Stimulated activated naive CD8-positive, alpha-beta T cell treated with anti-CD3 and anti-CD28 coated beads, Interleukin-15, amount 100 ng/mL, for 72 hours (primary cell): ENCODE measurements at regions not wholly inside any gene's neighbourhood (a gene's known extent, or its start where the extent isn't known, plus 50 kb on each side); places are given as distances from the start of the nearest gene placed in this dataset.

Experiments
- ATAC-seq: fragments of 150-1000 bp; cut with Tn5 transposase; 2 replicates; pipeline ENCODE4 v1.10.0; 2021; ENCODE audit warnings: mild to moderate bottlenecking, moderate library complexity
- DNase-seq, 2 donors: peaks; one replicate each; pipeline ENCODE4 v3.0.0; 2021 to 2022
- H3K27ac Mint-ChIP-seq, 2 donors: one replicate each; pipeline ENCODE4 v1.8.0; 2022; ENCODE audit warnings: mild to moderate bottlenecking in 2 of 2, mixed read lengths in 2 of 2, moderate library complexity in 2 of 2
- H3K27me3 Mint-ChIP-seq: one replicate; pipeline ENCODE4 v1.8.0; 2022; ENCODE audit warnings: mixed read lengths
- H3K4me1 Mint-ChIP-seq: one replicate; pipeline ENCODE4 v1.8.0; 2022; ENCODE audit warnings: mild to moderate bottlenecking, mixed read lengths
- H3K4me3 Mint-ChIP-seq, 2 donors: one replicate each; pipeline ENCODE4 v1.8.0; 2022; ENCODE audit warnings: mild to moderate bottlenecking in 2 of 2, mixed read lengths in 2 of 2, moderate library complexity in 1 of 2
- H3K9me3 Mint-ChIP-seq, 2 donors: one replicate each; pipeline ENCODE4 v1.8.0; 2022; ENCODE audit warnings: mixed read lengths in 2 of 2

GRCh38 chr14:85359505-85359904, 170.4 kb upstream of the FLRT2 start:
- Mint-ChIP-seq H3K4me1 (no peaks in the 10 kb centered on the region), H3K27ac (no peak overlapping the region), H3K9me3 (peaks cover 0 to 9% of the 10 kb centered on the region in 2 donors), H3K4me3 (no peak overlapping the region), H3K27me3 (no peaks in the 10 kb centered on the region)
- ATAC-seq = no peak
- DNase-seq = no peak

- no peak for ATAC-seq
- H3K27me3 Mint-ChIP-seq = no peaks in the 10 kb centered on the region
- DNase-seq = no peak
- no peak overlapping the region for H3K27ac Mint-ChIP-seq
- H3K4me1 Mint-ChIP-seq = no peaks in the 10 kb centered on the region
- H3K9me3 Mint-ChIP-seq = peaks cover 0 to 8% of the 10 kb centered on the region in 2 donors
- H3K4me3 Mint-ChIP-seq = no peak overlapping the region
Measured at GRCh38 chr14:85363358-85363757, 166.6 kb upstream of the FLRT2 start.

- DNase-seq (no peak), ATAC-seq (no peak)
- Mint-ChIP-seq H3K4me1 (no peaks in the 10 kb centered on the region), H3K4me3 (no peak overlapping the region), H3K27ac (no peak overlapping the region), H3K9me3 (peaks cover 0 to 25% of the 10 kb centered on the region in 2 donors), H3K27me3 (no peaks in the 10 kb centered on the region)
Measured at GRCh38 chr14:85366226-85366625, 163.7 kb upstream of the FLRT2 start.

- peaks cover 0 to 6% of the 10 kb centered on the region in 2 donors for H3K9me3 Mint-ChIP-seq
- DNase-seq (no peak), ATAC-seq (no peak)
- no peak overlapping the region for H3K27ac Mint-ChIP-seq
- no peaks in the 10 kb centered on the region for H3K27me3 Mint-ChIP-seq
- no peak overlapping the region for H3K4me3 Mint-ChIP-seq
- no peaks in the 10 kb centered on the region for H3K4me1 Mint-ChIP-seq
Measured at GRCh38 chr14:85380881-85381280, 149.1 kb upstream of the FLRT2 start.

- Mint-ChIP-seq H3K4me1 (no peaks in the 10 kb centered on the region), H3K27me3 (no peaks in the 10 kb centered on the region), H3K4me3 (no peak overlapping the region), H3K27ac (no peak overlapping the region), H3K9me3 (peaks cover 0 to 6% of the 10 kb centered on the region in 2 donors)
- no peak for DNase-seq
- ATAC-seq = no peak
Measured at GRCh38 chr14:85382341-85382740, 147.6 kb upstream of the FLRT2 start.

- H3K27ac Mint-ChIP-seq = no peak overlapping the region
- H3K27me3 Mint-ChIP-seq = no peaks in the 10 kb centered on the region
- H3K9me3 Mint-ChIP-seq = peaks cover 0 to 6% of the 10 kb centered on the region in 2 donors
- no peaks in the 10 kb centered on the region for H3K4me1 Mint-ChIP-seq
- no peak overlapping the region for H3K4me3 Mint-ChIP-seq
- DNase-seq = no peak
- ATAC-seq = no peak
Measured at GRCh38 chr14:85387181-85387580, 142.8 kb upstream of the FLRT2 start.

GRCh38 chr14:85390236-85390635, 139.7 kb upstream of the FLRT2 start:
- no peaks in the 10 kb centered on the region for H3K9me3 Mint-ChIP-seq
- no peak overlapping the region for H3K4me3 Mint-ChIP-seq
- no peaks in the 10 kb centered on the region for H3K4me1 Mint-ChIP-seq
- ATAC-seq (no peak), DNase-seq (no peak)
- H3K27ac Mint-ChIP-seq = no peak overlapping the region
- H3K27me3 Mint-ChIP-seq = no peaks in the 10 kb centered on the region

GRCh38 chr14:85391455-85391854, 138.5 kb upstream of the FLRT2 start:
- no peak overlapping the region for H3K27ac Mint-ChIP-seq
- DNase-seq = no peak
- H3K27me3 Mint-ChIP-seq = no peaks in the 10 kb centered on the region
- ATAC-seq = no peak
- H3K4me1 Mint-ChIP-seq = no peaks in the 10 kb centered on the region
- no peaks in the 10 kb centered on the region for H3K9me3 Mint-ChIP-seq
- H3K4me3 Mint-ChIP-seq = no peak overlapping the region

- ATAC-seq = no peak
Measured at GRCh38 chr14:85391892-85392291, 138.1 kb upstream of the FLRT2 start.

GRCh38 chr14:85399186-85399585, 130.8 kb upstream of the FLRT2 start:
- Mint-ChIP-seq H3K27me3 (no peaks in the 10 kb centered on the region), H3K27ac (no peak overlapping the region), H3K9me3 (peaks cover 0 to 30% of the 10 kb centered on the region in 2 donors), H3K4me3 (no peak overlapping the region), H3K4me1 (no peaks in the 10 kb centered on the region)
- ATAC-seq (no peak), DNase-seq (no peak)

More at GRCh38 chr14:85391892-85392291, 138.1 kb upstream of the FLRT2 start:
- no peak for DNase-seq
- no peaks in the 10 kb centered on the region for H3K27me3 Mint-ChIP-seq
- H3K27ac Mint-ChIP-seq = no peak overlapping the region
- no peak overlapping the region for H3K4me3 Mint-ChIP-seq
- peaks cover 0 to 1% of the 10 kb centered on the region in 2 donors for H3K9me3 Mint-ChIP-seq
- no peaks in the 10 kb centered on the region for H3K4me1 Mint-ChIP-seq

- no peaks in the 10 kb centered on the region for H3K4me1 Mint-ChIP-seq
- no peaks in the 10 kb centered on the region for H3K27me3 Mint-ChIP-seq
- DNase-seq (no peak), ATAC-seq (no peak)
- peaks cover 0 to 30% of the 10 kb centered on the region in 2 donors for H3K9me3 Mint-ChIP-seq
- H3K4me3 Mint-ChIP-seq = no peak overlapping the region
- no peak overlapping the region for H3K27ac Mint-ChIP-seq
Measured at GRCh38 chr14:85400678-85401077, 129.3 kb upstream of the FLRT2 start.

GRCh38 chr14:85401384-85401783, 128.6 kb upstream of the FLRT2 start:
- H3K9me3 Mint-ChIP-seq = peaks cover 0 to 30% of the 10 kb centered on the region in 2 donors
- H3K27me3 Mint-ChIP-seq = no peaks in the 10 kb centered on the region
- H3K27ac Mint-ChIP-seq = no peak overlapping the region
- H3K4me1 Mint-ChIP-seq = no peaks in the 10 kb centered on the region
- ATAC-seq = no peak
- no peak for DNase-seq
- H3K4me3 Mint-ChIP-seq = no peak overlapping the region

- Mint-ChIP-seq H3K4me1 (no peaks in the 10 kb centered on the region), H3K27ac (no peak overlapping the region), H3K9me3 (peaks cover 0 to 21% of the 10 kb centered on the region in 2 donors), H3K27me3 (no peaks in the 10 kb centered on the region), H3K4me3 (no peak overlapping the region)
- DNase-seq (no peak), ATAC-seq (no peak)
Measured at GRCh38 chr14:85402569-85403162, 127.3 kb upstream of the FLRT2 start.

GRCh38 chr14:85409481-85410210, 120.3 kb upstream of the FLRT2 start:
- Mint-ChIP-seq H3K4me3 (no peak overlapping the region), H3K27ac (no peak overlapping the region), H3K27me3 (no peaks in the 10 kb centered on the region), H3K9me3 (peaks cover 0 to 9% of the 10 kb centered on the region in 2 donors), H3K4me1 (no peaks in the 10 kb centered on the region)
- no peak for DNase-seq
- no peak for ATAC-seq

- ATAC-seq (no peak), DNase-seq (no peak)
- Mint-ChIP-seq H3K4me1 (no peaks in the 10 kb centered on the region), H3K27me3 (no peaks in the 10 kb centered on the region), H3K9me3 (peaks cover 0 to 9% of the 10 kb centered on the region in 2 donors), H3K4me3 (no peak overlapping the region), H3K27ac (no peak overlapping the region)
Measured at GRCh38 chr14:85412756-85413155, 117.2 kb upstream of the FLRT2 start.

GRCh38 chr14:85413836-85414526, 116.0 kb upstream of the FLRT2 start:
- ATAC-seq (no peak), DNase-seq (no peak)
- peaks cover 0 to 7% of the 10 kb centered on the region in 2 donors for H3K9me3 Mint-ChIP-seq
- H3K4me1 Mint-ChIP-seq = no peaks in the 10 kb centered on the region
- H3K4me3 Mint-ChIP-seq = no peak overlapping the region
- H3K27me3 Mint-ChIP-seq = no peaks in the 10 kb centered on the region
- H3K27ac Mint-ChIP-seq = no peak overlapping the region
